ENCODE measurements at regions not wholly inside any gene's neighbourhood (a gene's known extent, or its start where the extent isn't known, plus 50 kb on each side); places are given as distances from the start of the nearest gene placed in this dataset.

DNA sequence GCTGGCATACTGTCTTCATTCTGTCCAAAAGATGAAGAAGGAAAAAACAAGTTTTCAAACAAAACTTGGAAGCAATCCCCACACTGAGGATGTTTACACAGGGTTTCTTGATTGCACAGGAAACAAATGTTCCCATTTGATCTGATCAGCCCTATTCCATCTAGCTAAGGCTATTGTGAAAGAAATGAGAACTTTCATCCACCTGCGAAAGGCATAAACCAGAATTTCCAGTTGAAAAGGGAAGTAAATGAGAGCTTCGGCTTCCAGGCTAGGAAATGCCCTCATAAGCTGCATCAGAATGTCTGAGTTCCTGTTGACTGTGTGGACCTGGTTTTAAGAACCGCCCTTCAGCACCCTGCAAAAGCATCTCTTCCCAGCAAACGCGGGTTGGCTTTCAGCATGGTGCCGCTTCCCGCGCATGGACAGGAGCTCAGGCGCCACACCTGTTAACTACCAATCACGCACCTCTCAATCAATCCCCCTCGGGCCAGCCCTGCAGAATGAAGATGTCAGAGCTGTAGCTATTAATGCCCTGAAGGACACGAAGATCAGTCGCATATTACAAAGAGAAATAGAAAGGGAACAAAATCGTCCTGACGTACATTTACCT lies 850.4 kb downstream of the GALR1 start:
- DNase-seq (ENCODE audit: low read depth) = no peak
- TF ChIP-seq, protein P1, sequence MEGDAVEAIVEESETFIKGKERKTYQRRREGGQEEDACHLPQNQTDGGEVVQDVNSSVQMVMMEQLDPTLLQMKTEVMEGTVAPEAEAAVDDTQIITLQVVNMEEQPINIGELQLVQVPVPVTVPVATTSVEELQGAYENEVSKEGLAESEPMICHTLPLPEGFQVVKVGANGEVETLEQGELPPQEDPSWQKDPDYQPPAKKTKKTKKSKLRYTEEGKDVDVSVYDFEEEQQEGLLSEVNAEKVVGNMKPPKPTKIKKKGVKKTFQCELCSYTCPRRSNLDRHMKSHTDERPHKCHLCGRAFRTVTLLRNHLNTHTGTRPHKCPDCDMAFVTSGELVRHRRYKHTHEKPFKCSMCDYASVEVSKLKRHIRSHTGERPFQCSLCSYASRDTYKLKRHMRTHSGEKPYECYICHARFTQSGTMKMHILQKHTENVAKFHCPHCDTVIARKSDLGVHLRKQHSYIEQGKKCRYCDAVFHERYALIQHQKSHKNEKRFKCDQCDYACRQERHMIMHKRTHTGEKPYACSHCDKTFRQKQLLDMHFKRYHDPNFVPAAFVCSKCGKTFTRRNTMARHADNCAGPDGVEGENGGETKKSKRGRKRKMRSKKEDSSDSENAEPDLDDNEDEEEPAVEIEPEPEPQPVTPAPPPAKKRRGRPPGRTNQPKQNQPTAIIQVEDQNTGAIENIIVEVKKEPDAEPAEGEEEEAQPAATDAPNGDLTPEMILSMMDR (IDR thresholded peaks at IDR 0.05; ENCODE audit: low read length, missing control alignments) = no peak
- H3K4me3 ChIP-seq (replicated peaks; ENCODE audit: low read depth, low read length) = no peak overlapping the region

DNA sequence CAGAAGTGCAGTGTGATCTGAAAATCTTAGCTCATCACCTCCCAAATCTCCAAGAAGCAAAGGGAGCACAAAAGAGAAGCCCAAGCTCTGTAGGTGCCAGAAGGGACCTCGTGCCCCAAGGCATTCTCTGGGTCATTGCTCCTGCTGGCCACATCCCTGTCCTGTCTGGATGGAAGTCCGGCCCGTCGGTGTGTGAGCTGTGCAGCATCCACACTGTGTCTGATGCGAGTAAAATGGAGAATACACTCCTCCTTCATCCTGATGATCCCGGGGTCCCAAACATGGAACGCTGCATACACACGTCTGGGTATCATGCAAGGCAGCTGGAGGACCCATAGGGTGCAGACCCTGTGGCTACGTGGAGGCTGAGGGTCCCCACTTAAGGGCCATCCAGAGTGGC lies 851.4 kb downstream of the GALR1 start:
- TF ChIP-seq, protein P1 (IDR thresholded peaks at IDR 0.05; ENCODE audit: low read length, missing control alignments) = no peak
- DNase-seq (ENCODE audit: low read depth) = no peak
- H3K4me3 ChIP-seq (replicated peaks; ENCODE audit: low read depth, low read length) = no peak overlapping the region

DNA sequence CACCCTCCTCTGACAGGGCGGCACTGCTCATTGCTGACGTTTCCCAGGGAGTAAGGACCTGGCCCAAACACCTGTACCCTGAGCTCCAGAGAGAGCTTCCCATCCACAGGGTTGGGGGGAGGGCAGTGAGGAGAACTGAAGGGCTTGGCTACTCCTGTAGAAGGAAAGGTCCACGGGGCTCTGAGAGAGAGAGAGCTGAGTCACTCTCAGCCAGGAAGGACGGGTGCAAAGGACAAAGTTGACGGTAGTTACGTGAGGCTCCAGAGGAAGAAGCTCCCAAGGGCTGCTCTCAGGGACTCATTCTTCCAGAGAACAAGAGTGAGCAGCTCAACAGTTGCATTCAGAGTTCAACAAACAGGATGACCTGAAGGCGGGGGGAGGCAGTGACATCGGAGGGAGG lies 852.5 kb downstream of the GALR1 start:
- DNase-seq (ENCODE audit: low read depth) = no peak
- TF ChIP-seq, protein P1 (IDR thresholded peaks at IDR 0.05; ENCODE audit: low read length, missing control alignments) = no peak
- H3K4me3 ChIP-seq (replicated peaks; ENCODE audit: low read depth, low read length) = no peak overlapping the region

DNA sequence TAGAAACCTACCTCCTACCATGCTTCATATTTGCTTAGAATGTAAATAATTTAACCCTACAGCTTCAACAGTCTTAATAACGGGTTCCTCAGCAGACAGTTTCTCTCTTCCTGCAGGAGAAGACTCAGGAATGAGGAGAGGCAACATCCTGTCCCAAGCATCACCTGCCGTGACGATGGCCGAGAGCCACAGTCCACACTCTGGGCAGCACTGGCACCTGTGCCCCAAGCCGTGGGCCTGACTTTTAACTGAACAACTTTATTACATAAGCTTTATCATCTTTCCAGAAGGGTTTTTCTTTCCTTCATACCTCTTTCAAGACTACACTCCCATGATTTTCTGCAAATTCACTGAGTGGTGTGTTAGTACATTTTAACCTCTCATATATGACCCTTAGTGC lies 856.0 kb downstream of the GALR1 start:
- TF ChIP-seq, protein P1 (IDR thresholded peaks at IDR 0.05; ENCODE audit: low read length, missing control alignments) = no peak
- H3K4me3 ChIP-seq (replicated peaks; ENCODE audit: low read depth, low read length) = no peak overlapping the region
- no peak for DNase-seq (ENCODE audit: low read depth)

DNA sequence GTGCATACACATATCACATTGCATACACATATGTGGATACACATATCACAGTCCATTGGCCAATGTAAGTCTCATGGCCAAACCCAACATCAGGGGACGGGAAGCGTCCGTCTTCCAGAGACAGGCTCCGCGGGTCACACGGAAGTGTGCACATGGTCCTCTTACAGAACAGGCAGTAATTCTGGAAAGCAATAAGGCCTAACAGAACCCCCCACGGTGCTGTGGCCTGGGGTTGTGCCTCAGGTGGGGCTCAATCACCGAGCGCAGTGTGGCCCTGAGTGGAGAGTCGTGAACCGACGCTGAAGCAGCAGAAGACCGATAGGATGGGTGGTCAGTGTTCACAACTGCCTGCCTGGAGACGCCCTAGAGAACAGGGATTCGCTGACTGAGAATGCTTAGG lies 857.3 kb downstream of the GALR1 start:
- TF ChIP-seq, protein P1 (IDR thresholded peaks at IDR 0.05; ENCODE audit: low read length, missing control alignments) = no peak
- DNase-seq (ENCODE audit: low read depth) = no peak
- no peak overlapping the region for H3K4me3 ChIP-seq (replicated peaks; ENCODE audit: low read depth, low read length)

DNA sequence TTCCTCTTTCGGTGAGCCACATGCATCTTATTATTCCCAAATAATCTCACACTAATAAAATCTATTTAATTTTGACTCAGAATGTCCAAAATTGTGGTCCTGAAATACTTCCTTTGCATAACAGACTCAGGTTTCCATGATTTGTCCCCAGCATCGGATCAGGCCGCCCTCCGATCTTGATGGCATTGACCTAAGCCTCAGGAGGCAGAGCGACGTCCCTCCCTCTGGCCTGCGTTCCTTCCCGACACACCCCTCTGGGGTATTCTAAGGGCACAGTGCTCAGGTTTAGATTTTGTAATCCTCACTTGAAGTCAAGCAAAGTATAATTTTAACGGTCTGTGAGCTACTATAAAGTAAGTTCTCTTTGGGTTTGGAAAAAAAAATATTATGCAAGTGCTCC lies 857.7 kb downstream of the GALR1 start:
- TF ChIP-seq, protein P1 (IDR thresholded peaks at IDR 0.05; ENCODE audit: low read length, missing control alignments) = no peak
- H3K4me3 ChIP-seq (replicated peaks; ENCODE audit: low read depth, low read length) = no peak overlapping the region
- DNase-seq (ENCODE audit: low read depth) = no peak

DNA sequence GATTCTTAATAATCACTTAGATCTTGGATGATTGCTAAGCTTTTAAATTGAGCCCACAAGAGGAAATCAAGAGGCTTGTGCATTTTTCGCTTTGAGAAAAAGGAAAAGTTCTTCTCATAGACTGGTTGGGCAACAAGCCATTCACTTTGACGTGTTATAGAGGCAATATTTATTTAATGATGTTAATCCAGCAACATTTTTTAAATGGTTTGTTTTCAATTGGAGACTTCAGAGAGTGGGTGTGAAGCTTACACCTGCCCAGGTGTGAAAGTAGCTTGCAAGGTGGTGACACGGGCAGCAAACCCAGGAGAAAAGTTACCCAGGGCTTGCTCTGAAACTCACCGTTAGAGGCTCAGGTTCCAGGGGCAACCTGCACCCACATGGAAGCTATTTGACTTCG lies 858.9 kb downstream of the GALR1 start:
- DNase-seq (ENCODE audit: low read depth) = no peak
- no peak overlapping the region for H3K4me3 ChIP-seq (replicated peaks; ENCODE audit: low read depth, low read length)
- TF ChIP-seq, protein P1 (IDR thresholded peaks at IDR 0.05; ENCODE audit: low read length, missing control alignments) = no peak

Measured in fibroblast of pulmonary artery (primary cell).